Gastroesophageal sphincter (tissue), 3 donors: ENCODE measurements at regions not wholly inside any gene's neighbourhood (a gene's known extent, or its start where the extent isn't known, plus 50 kb on each side); places are given as distances from the start of the nearest gene placed in this dataset.

ENCODE experiments used
- CTCF ChIP-seq, 4 experiments: fragments of 200-600 bp in 2 of 4; fragments of 450-650 bp in 2 of 4; sonication (generic) in 1 of 4; IDR thresholded peaks; one replicate each; pipeline ENCODE4 v1.5.1; 2017 to 2019; ENCODE audit warnings: antibody characterized with exemption in 4 of 4, mild to moderate bottlenecking in 2 of 4, moderate library complexity in 2 of 4
- POLR2A ChIP-seq, 2 donors: fragments of 450-650 bp; IDR thresholded peaks; one replicate each; pipeline ENCODE4 v1.6.1; 2017; ENCODE audit warnings: antibody characterized with exemption in 2 of 2, mild to moderate bottlenecking in 2 of 2, moderate library complexity in 1 of 2
- POLR2AphosphoS5 ChIP-seq: sonication (generic); formaldehyde crosslinking; IDR thresholded peaks from one replicate; pipeline ENCODE4 v1.6.1; 2017; ENCODE audit warnings: antibody characterized with exemption

- TF ChIP-seq POLR2A (IDR thresholded peaks at IDR 0.05) = no peak
- TF ChIP-seq POLR2AphosphoS5 = no peak
- no peak for TF ChIP-seq CTCF (IDR thresholded peaks at IDR 0.05)
Measured at GRCh38 chr4:141896687-141897086, 260.3 kb downstream of the IL15 start.
